Suppressor macrophage treated with lipopolysaccharide for 4 hours (primary cell): ENCODE measurements at regions not wholly inside any gene's neighbourhood (a gene's known extent, or its start where the extent isn't known, plus 50 kb on each side); places are given as distances from the start of the nearest gene placed in this dataset.

Experiments
- DNase-seq: peaks from one replicate; pipeline ENCODE4 v3.0.0-alpha.2; 2020

DNA sequence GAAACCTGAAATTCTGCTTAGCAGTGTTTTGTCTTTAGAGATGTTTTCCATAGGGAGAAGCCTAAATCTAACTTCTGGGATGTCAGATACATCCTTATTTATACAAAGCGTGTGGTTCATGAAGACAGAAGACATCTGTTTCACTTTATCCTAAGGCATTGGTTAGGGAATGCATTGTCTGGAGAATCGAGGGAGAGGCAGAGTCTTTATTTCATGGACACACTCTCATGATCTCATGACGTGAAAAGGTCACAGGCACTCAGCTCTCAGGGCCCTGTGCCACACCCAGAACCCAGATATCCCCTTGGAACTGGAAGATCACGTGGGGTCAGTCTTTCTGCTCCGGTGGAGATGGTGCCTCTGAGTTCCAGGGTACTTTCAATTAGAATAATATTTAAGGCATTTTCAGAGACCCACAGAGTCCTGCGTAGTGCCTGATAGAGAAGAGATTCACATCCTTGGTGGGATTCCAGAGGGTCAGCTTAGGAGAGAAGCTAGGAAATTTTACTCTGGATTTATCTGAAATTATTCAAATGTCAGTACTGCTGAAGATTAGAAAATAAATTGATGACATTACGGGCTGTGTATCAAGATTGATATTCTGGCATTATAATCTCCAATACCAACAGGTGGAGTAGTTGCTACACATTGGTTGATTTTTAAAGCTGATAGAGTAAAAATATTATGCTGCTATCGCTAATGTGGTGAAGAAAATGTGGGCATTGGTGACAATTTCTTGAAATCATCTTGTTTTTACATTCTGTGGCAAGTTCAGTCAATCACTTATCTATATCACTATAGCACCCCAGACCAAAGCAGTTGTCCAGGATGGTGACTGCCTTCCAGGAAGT, 378.3 kb downstream of the MTRR start:
- DNase-seq: no peak

DNA sequence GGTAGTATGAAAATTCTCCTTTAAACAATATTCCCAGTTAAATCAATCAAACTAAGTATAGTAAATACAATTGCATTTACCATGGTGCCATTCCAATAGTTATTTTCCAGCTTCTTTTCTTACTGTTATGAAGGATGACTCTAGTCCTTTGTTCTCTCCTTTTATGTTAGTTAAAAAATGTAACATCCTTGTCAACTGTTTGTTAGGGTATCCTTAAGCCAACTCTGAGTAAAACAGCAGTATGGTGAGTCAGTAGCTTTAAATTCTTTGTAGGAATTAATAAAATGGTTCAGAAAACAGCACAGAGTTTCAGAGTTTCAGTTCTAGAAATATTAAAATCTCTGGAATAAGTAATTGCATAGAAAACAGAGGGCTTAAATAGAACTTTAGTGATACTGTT, 384.4 kb downstream of the MTRR start:
- DNase-seq: no peak

DNA sequence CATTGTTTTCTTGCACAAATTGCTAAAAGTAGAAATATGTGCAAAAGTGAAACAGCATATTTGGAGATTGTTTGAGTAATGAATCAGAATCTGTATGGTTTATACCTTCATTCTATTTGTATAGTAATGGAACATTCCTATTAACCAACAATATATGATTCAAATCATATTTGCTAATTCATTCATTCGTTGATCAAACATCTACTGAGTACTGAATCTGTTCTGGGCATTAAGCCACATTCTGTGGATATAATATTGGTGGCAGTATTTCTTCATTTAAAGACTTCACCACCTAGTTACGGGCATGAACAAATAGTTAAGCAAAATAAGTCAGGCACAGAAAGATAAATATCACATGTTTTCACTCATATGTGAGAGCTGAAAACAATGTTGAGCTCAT, 385.7 kb downstream of the MTRR start:
- no peak for DNase-seq

DNA sequence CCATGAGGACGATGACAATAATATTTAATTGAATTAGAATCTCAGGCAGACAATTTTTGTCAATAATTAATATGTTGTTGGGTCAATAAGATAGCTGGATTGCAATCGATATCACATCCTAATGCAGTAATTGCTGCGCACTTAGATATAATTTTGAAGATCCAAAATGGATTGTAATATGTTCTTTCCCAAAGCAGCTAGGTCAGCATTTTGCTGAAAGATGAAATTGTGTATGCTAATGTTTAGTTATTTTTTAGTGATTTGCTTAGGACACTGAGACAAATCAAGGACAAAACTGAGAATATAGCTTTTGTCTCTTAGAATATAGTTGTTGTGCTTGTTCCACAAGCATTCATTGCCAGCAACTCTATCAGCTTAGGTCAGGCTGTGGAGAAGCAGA, 389.9 kb downstream of the MTRR start:
- no peak for DNase-seq

DNA sequence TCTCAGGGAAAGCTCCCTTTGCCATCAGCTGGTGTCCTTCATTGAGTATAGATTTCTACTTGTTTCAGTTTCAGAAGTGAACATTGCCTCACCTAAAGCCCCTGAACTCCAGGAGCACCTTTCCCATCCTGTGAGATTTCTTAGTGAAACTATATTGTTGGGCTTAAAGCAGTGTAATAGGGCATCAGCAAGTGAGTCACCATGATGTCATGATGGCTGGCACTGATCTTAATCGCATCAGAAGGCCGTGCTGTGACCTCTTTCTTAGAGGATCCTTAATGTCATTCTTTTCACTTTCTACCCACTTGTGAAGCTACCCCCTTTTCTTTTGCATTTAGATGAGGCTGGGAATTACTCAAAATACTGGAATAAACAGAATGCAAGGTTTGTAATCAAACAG, 401.3 kb downstream of the MTRR start:
- no peak for DNase-seq

DNA sequence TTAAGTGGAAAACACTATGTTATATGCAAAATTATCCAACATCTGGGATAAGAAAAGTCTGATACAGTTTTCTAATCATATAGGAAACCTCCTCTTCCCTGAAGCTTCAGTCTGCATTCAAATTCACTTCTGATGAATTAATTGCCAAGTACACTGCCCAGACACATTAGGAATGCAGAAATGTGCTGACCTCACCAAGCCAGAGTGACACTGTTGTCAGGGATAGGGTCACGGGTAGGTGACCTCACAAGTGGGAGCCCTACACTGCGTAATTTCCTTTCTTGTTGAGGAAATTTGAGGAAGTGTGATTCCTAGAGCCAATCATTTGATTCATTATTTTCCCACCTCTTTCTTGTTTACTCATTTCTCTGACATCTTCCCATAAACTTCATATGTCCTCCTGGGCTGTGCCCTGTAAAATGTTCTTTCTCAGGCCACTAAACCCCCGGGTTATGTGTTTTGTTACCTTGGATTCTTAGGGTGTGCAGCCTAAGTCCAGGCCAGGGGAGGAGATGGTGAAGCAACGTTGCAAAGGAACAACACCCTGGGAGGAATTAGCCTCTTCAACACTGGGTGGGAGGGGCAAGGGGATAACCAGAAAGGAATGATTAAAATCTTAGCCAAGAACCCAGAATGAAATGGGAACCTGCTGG, 411.9 kb downstream of the MTRR start:
- no peak for DNase-seq

DNA sequence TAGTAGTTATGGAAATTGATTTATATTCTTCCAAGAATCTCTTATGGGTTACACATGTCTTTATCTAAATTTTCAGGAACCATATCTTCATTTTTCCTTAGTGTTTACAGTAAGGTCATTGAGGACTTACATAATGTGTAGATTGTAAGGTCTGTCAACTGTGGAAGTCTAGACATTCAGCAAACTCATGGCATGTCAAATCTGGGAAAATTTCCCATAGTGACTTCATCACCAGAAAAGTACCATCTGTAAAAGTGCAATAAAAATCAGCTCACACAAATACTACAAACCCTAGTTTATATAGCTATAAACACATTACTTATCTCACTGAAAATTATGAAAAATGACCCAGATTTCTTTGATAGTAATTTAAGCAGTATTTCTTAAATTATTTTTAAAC, 419.4 kb downstream of the MTRR start:
- no peak for DNase-seq

DNA sequence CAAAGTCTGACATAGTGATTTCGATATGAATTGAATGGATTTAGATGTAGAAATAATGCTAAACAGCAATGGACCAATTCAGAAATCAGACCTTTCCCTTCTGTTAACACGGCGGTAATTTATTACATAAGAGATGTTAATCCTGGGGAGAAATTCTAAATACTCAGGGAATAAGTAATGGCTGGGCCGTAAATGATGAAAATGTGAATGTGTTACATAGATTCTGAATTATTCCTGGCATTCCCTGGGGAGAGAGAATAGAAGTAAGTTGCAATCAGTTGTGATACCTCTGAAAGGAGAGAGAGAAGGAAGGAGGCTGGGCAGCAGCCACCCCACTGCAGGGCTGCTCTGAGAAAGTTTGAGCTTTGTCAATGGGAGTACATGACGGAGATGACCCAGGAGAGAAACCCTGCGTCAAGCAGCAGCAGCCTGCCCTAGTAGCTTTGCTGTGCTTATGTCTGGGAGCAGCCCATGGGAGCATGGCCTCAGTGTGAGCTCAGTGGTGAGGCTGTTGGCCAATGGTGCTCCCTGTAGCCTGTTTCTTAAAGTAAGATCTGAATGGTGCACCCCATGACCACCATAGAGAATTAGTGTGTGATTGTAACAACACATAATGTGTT, 420.1 kb downstream of the MTRR start:
- DNase-seq: no peak

DNA sequence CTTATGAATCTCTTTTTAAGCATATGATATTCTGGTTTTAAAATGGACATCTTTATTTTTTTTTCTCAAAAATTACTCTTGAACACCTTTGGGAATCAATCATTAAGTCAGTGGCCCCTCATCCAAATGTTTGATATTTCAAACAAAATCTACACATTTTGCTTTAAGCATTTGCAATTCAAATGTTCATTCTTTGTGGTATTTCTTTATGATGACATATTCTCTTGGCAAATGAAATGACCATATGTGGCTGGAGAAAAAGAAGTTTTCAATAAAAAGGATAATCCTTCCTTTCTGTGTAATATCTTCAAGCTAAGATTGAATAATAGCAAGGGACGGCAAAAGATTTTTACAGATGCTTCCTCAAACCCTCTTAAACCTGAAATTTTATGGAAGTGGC, 420.8 kb downstream of the MTRR start:
- DNase-seq: no peak

DNA sequence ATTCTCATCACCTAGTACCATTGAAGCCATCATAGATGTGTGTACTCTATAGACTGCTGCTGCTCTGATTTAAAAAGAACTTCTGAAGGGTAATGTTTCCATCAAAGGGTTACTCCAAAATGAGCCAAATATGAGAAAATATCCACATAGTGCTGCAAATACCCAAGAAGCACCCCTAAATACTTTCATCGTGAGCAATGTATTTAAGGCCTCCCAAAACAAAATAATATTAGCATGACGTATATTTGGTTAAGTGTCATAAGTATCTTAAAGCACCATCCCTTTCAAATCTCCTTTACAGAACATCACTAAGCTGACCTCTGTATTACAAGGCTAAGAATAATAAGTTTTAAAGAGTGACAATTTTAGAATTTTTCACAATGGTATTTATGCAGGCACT, 421.8 kb downstream of the MTRR start:
- DNase-seq: no peak

DNA sequence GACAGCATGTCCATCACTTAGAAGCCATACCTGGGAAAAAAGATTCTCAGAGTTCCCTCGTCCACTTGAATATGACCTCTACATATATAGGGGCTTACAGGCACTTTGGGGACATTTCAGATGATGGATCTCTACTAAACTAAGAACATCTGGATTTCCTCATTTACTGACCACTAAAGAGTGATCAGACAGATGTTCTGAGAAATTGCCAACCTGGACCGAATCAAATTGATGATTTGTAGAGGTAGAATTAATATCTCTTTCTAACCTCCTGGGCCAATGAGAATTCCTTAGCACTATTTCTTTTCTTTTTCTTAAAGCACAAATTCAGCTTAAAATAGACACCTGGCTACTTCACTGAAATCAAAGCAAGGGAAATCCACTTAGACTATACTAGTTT, 422.7 kb downstream of the MTRR start:
- no peak for DNase-seq

DNA sequence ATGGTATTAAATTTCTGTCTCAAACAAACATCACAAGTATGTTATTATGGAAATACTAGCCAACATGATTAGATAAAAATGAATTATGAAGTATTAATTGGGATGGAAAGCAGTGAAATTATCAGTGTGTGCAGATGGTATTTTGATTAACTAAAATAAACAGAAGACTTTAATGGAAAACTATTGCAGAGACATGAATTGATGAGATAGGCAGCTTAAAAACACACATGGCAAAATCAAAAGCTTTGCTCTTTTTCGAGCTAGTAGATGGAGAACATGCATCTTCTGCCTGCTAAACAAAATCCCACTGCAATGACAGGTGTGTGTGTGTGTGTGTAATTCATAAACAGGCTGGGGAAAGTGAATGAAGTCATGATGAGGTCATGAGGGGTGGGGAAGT, 426.2 kb downstream of the MTRR start:
- no peak for DNase-seq

DNA sequence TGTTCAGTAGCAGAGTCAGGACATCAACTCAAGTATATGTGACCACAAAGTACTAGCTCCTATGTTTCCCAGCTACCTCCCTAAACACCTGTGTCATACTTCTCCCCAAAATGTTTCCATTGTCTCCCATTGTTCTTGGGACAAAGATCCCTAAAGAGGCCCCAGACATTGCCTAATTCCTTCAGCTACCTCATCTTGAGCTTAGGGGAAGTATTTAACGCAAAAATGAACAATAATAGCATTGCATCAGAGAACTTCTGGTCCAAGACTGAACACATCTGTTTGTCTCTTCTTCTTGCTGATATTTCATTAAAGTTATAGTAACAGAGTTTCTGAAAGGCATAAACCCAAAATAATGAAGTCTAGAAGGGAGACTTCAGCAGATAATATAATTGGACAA, 430.8 kb downstream of the MTRR start:
- no peak for DNase-seq

DNA sequence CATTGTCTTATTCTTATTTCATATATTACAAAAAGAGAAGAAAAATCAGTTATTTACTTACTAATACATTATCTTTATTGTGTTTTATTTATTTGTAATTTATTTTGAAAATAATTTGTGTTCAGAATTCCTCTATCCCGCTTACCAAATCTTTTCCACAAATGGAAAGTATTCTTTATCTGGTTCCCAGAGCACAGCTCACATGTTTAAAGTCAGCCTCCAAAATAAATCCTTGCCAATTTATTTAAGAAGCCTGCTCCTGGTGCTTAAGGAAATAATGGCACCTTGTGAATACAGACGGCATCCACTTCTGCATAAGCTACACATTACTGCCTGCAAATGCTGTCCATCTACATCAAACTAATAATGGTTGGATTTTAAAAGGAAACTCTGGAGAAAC, 435.4 kb downstream of the MTRR start:
- DNase-seq: no peak

DNA sequence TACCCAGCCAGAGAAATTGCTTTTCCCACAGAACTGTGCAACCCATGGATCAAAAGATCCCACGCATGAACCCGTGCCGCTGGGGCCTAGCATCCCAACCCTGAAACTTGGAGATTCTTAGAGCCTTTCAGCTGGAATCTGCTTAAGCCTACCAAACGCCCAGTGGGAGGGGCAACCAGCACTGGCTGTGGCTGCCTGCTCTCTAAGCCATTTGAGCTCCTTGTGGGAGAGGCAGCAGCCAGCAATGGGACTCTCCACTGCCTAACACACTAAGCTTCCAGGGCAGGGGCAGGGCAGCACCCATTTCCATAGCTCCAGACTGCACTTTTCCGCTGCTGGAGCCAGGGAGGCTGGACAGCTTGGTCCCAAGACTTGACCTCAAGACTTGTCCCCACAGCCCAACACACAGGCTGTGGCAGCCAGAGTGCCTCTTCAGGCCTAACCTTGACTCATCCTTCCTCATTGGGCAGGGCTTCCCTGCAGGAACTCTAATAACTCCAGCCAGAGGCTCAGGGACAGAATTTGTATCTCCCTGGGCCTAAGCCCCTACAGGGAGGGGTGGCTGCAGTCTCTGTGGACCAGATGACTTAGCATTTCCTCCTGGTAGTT, 437.4 kb downstream of the MTRR start:
- no peak for DNase-seq

DNA sequence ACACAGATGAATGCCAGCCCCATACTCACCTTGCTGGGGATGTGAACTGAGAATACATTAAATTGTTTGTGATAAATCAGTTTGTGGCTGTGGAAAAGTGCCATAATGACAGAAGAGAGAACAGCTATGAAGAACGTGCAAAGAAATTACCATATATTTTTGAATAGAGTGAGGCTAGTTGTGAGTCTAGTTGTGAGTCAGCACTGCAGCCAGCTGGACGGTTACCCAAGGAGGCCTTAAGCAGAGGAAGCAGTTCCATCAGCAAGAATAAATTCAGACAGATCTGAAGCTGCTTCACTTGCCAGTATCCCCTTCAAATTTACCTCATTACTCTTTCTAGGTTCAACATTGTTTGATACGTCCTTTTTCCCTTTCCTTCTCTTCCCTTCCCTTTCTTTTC, 446.0 kb downstream of the MTRR start:
- DNase-seq: no peak

DNA sequence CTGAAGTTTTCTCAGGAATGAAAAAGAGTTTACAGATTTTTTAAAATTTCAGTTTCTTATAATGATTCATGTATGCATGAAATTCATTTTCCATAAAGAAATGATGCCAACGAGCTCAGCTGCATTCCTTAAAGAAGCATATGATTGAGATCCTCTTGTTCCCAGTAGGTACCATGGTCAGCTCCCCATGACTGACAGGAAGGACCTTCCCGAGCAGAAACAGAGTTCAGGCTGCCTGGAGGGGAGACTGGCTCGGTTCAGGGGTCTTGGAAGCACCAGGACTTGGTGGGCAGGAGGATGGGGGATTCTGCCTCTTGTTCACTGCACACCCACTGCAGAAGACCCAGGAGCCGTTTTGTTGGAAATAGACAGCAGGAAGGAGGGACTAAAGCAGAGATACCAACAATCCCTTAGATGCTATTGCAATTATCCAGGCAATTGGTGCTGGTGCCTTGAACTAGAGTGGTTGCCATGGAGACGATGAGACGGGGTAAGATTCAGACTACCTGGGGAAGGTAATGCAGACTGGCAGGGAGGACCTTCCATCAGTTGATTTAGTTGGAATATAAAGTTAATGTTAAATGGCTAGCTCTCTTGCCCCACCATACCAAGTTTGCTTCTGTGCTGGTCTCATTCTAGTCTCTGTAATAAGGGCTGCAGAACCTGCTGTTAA, 447.8 kb downstream of the MTRR start:
- DNase-seq: no peak

DNA sequence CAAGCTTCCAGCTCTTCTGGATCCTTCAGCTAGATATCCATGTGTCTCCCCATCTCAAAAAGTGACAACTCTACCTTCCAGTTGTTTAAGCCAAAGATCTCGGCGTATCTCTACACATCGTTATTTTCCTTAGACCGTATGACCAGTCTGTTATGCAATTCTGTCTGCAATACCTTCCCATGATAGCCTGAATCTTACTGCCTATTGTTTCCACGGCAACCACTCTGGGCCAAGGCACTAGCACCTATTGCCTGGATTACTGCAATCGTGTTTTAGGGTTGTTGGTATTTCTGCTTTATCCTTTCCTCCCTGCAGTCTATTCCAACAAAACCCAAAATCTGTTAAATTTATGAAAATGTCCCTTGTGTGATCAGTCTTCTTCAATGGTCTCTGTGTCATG, 448.4 kb downstream of the MTRR start:
- no peak for DNase-seq

DNA sequence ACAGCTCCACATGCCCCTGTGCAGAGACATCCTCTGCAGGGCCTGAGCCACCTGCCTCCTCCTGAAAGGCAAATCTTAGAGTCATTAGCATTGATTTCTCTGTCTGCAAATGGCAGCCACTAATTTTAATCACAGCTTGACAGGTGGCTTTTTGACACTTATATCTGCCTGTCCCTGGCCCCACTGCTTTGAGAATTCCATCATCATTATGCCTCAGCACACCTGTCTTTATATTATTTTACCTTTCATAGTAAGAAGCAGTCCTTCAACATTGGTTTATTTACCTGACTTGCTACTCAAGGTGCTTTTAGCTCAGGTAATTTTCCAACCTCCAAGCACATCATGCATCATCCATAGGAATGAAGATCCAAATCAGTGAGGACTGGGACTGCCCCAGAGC, 451.3 kb downstream of the MTRR start:
- DNase-seq: no peak

DNA sequence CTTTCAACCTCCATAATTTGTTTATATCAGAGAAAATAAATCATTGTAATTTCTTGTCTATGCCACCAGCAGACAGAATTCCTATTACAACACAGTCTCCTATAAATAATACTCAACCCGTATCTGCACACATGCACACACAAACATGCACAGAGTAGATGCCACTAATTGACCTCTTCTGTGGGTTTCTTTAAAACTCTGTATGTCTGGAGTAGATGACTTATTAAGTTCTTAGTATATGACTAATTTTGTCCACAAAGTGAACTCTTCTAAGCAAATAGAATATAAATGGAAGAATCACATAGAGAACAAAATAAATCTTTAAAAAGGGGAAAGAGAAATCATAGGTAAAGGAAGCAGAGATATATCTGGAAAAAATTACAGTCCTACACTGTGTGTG, 452.3 kb downstream of the MTRR start:
- DNase-seq: no peak

DNA sequence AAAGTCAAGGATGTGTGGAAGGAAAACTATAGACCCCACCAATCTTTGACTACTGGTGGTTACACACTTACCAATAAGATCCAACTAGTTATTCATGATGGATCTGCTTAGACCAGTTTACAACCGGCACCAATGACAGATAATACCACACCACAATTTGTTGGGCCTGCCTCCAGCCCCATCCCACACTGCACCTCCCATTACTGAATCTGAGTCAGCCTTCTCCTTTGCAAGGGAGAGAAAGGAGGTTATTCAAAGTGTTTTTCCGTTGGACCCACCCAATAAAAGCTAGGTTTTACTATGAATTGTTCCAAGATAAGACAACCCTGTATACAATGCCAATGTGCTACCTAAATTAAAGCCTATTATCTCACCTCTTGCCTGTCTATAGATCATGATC, 453.5 kb downstream of the MTRR start:
- no peak for DNase-seq

DNA sequence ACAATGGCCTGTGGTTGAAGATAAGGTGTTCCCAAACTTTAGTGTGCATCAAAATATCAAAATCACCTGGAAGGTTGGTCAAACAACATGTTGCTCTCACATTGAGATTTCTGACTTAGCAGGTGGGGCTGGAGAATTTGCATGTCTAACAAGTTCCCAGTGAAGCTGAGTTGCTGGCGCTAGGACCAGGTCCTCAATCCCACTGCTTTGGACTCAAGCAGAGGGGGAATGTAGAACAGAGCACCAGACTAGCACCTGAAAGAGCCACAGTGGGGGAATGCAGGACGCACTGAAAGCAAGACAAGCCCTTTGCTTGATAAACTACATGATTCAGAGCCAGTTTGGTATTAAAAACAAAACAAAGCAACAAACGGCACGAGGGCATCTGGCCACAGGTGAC, 458.1 kb downstream of the MTRR start:
- DNase-seq: no peak

DNA sequence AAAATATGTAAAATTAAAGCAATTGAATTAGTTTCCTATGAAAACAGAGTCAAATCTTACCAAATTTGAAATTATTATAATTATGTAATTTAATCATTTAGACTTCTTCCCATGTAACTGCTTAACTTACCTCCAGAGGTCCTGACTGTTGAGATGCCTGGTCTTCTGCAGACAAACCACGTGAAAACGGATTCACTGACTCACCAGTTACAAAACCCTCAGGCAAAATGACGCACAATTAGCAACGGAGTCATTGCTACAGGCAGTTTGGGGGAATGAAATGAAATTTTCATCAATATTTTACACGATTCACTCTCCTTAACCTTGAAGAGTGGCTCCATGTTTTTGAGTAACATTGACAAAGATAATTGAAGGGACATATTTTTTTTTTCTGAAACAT, 460.8 kb downstream of the MTRR start:
- DNase-seq: no peak
